ENCODE measurements at regions not wholly inside any gene's neighbourhood (a gene's known extent, or its start where the extent isn't known, plus 50 kb on each side); places are given as distances from the start of the nearest gene placed in this dataset.

- no peak for DNase-seq
These were observed 360.1 kb downstream of the SAMD5 start for GRCh38 chr6:147868427-147869190.

- DNase-seq = no peak
These were observed 360.7 kb downstream of the SAMD5 start for GRCh38 chr6:147869201-147869600.

GRCh38 chr6:147869869-147870268 lies 361.4 kb downstream of the SAMD5 start:
- DNase-seq = no peak

GRCh38 chr6:147870506-147871110 lies 362.1 kb downstream of the SAMD5 start:
- no peak for DNase-seq

GRCh38 chr6:147872002-147872401 lies 363.5 kb downstream of the SAMD5 start:
- no peak for DNase-seq

- DNase-seq = no peak
These were observed 365.3 kb downstream of the SAMD5 start for GRCh38 chr6:147873816-147874215.

- DNase-seq = no peak
These were observed 365.8 kb downstream of the SAMD5 start for GRCh38 chr6:147874322-147874721.

- DNase-seq = no peak
These were observed 370.6 kb downstream of the SAMD5 start for GRCh38 chr6:147879031-147879580.

- no peak for DNase-seq
These were observed 372.9 kb downstream of the SAMD5 start for GRCh38 chr6:147881432-147881831.

GRCh38 chr6:147888374-147888773 lies 379.9 kb downstream of the SAMD5 start:
- DNase-seq = no peak

GRCh38 chr6:147891671-147892070 lies 383.2 kb downstream of the SAMD5 start:
- DNase-seq = no peak

- DNase-seq = no peak
These were observed 384.0 kb downstream of the SAMD5 start for GRCh38 chr6:147892476-147892875.

GRCh38 chr6:147895272-147895671 lies 386.8 kb downstream of the SAMD5 start:
- no peak for DNase-seq

- DNase-seq = no peak
These were observed 391.8 kb downstream of the SAMD5 start for GRCh38 chr6:147900247-147900830.

- DNase-seq = no peak
These were observed 394.8 kb downstream of the SAMD5 start for GRCh38 chr6:147903321-147903720.

GRCh38 chr6:147903931-147904330 lies 395.4 kb downstream of the SAMD5 start:
- DNase-seq = no peak

GRCh38 chr6:147904416-147904815 lies 395.9 kb downstream of the SAMD5 start:
- no peak for DNase-seq

GRCh38 chr6:147905711-147906110 lies 397.2 kb downstream of the SAMD5 start:
- DNase-seq = no peak

GRCh38 chr6:147906361-147906760 lies 397.9 kb downstream of the SAMD5 start:
- DNase-seq = no peak

- no peak for DNase-seq
These were observed 401.1 kb downstream of the SAMD5 start for GRCh38 chr6:147909640-147910039.

GRCh38 chr6:147910281-147910680 lies 401.8 kb downstream of the SAMD5 start:
- DNase-seq = no peak

- DNase-seq = no peak
These were observed 402.6 kb downstream of the SAMD5 start for GRCh38 chr6:147911057-147911456.

GRCh38 chr6:147911686-147912085 lies 403.2 kb downstream of the SAMD5 start:
- no peak for DNase-seq

GRCh38 chr6:147922799-147923198 lies 414.3 kb downstream of the SAMD5 start:
- no peak for DNase-seq

Data from inflammatory macrophage (primary cell).